Neural cell (in vitro differentiated cells): ENCODE measurements at regions not wholly inside any gene's neighbourhood (a gene's known extent, or its start where the extent isn't known, plus 50 kb on each side); places are given as distances from the start of the nearest gene placed in this dataset.

Experiments
- CTCF ChIP-seq: fragments of 450-650 bp; IDR thresholded peaks from 2 replicates; pipeline ENCODE4 v1.5.1; 2014; ENCODE audit warnings: antibody characterized with exemption, mild to moderate bottlenecking, moderate library complexity; ENCODE audit not compliant: poor library complexity, severe bottlenecking
- EP300 ChIP-seq: fragments of 450-650 bp; conservative IDR thresholded peaks from 2 replicates; pipeline ENCODE4 v1.6.1; 2014; ENCODE audit warnings: antibody characterized with exemption, mild to moderate bottlenecking, moderate library complexity; ENCODE audit not compliant: poor library complexity, severe bottlenecking
- EZH2 ChIP-seq: fragments of 200-600, 300-800 bp; shearing (Covaris generic), sonication (generic); IDR thresholded peaks from 2 replicates; pipeline ENCODE4 v1.6.1; 2014; ENCODE audit warnings: antibody characterized with exemption, low read length, borderline replicate concordance, mild to moderate bottlenecking; ENCODE audit not compliant: insufficient read depth, poor library complexity, severe bottlenecking
- MXI1 ChIP-seq: fragments of 450-650 bp; conservative IDR thresholded peaks from 2 replicates; pipeline ENCODE4 v1.6.1; 2014; ENCODE audit warnings: antibody characterized with exemption, mild to moderate bottlenecking; ENCODE audit not compliant: poor library complexity, severe bottlenecking
- POLR2AphosphoS5 ChIP-seq: IDR thresholded peaks from 2 replicates; pipeline ENCODE4 v1.6.1; 2012
- RAD21 ChIP-seq: fragments of 450-650 bp; conservative IDR thresholded peaks from 2 replicates; pipeline ENCODE4 v1.6.1; 2014; ENCODE audit warnings: antibody characterized with exemption, mild to moderate bottlenecking, moderate library complexity
- SMC3 ChIP-seq: fragments of 450-650 bp; conservative IDR thresholded peaks from 2 replicates; pipeline ENCODE4 v1.6.1; 2014; ENCODE audit warnings: antibody characterized with exemption, mild to moderate bottlenecking, moderate library complexity; ENCODE audit not compliant: poor library complexity
- TAF1 ChIP-seq: IDR thresholded peaks from 2 replicates; pipeline ENCODE4 v1.6.1; 2012; ENCODE audit warnings: low read depth
- TF ChIP-seq, protein P1 (sequence below): IDR thresholded peaks from 2 replicates; pipeline ENCODE4 v1.6.1; 2012; ENCODE audit warnings: borderline replicate concordance

DNA sequence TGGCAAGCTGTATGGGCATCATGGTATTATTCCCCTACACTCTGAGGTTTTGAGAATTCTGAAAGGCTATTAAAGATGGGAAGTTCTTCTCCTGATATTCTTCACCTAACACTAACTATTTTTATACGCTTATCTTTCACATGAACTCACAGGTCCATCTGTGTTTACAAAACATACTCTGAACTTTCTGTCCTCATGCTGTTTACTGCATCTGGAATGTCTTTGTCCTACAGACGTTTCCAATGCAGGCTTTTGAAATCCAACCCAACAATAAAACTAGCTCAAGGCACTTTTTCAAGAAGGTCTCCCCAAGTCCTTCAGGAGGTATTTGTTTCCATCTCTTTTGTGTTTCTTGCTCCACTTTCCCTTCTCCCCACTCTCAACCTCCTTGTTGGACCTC, 60.5 kb upstream of the MLIP start:
- no peak for TF ChIP-seq POLR2AphosphoS5
- no peak for TF ChIP-seq EZH2
- no peak for TF ChIP-seq EP300
- TF ChIP-seq CTCF, result no peak
- TF ChIP-seq, protein P1, sequence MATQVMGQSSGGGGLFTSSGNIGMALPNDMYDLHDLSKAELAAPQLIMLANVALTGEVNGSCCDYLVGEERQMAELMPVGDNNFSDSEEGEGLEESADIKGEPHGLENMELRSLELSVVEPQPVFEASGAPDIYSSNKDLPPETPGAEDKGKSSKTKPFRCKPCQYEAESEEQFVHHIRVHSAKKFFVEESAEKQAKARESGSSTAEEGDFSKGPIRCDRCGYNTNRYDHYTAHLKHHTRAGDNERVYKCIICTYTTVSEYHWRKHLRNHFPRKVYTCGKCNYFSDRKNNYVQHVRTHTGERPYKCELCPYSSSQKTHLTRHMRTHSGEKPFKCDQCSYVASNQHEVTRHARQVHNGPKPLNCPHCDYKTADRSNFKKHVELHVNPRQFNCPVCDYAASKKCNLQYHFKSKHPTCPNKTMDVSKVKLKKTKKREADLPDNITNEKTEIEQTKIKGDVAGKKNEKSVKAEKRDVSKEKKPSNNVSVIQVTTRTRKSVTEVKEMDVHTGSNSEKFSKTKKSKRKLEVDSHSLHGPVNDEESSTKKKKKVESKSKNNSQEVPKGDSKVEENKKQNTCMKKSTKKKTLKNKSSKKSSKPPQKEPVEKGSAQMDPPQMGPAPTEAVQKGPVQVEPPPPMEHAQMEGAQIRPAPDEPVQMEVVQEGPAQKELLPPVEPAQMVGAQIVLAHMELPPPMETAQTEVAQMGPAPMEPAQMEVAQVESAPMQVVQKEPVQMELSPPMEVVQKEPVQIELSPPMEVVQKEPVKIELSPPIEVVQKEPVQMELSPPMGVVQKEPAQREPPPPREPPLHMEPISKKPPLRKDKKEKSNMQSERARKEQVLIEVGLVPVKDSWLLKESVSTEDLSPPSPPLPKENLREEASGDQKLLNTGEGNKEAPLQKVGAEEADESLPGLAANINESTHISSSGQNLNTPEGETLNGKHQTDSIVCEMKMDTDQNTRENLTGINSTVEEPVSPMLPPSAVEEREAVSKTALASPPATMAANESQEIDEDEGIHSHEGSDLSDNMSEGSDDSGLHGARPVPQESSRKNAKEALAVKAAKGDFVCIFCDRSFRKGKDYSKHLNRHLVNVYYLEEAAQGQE, result no peak
- TF ChIP-seq RAD21, result no peak
- TF ChIP-seq MXI1, result no peak
- no peak for TF ChIP-seq SMC3
- no peak for TF ChIP-seq TAF1
